AG04449 (cell line): ENCODE measurements at regions not wholly inside any gene's neighbourhood (a gene's known extent, or its start where the extent isn't known, plus 50 kb on each side); places are given as distances from the start of the nearest gene placed in this dataset.
A peak's percentile ranks its signal among the peaks of the same experiment; 100 is the strongest.

ENCODE experiments used
- CTCF ChIA-PET: fragments of 350-600 bp; formaldehyde crosslinking; extraction: SDS; loops from one replicate; lab custom pipeline; 2021; ENCODE audit warnings: antibody characterized with exemption; lab: Yijun Ruan, JAX
- POLR2A ChIA-PET: fragments of 400-600, 350-600 bp; formaldehyde crosslinking; extraction: SDS; loops from one replicate; lab custom pipeline; 2020; ENCODE audit warnings: antibody characterized with exemption, inconsistent platforms; lab: Yijun Ruan, JAX
- DNase-seq: peaks from one replicate; pipeline ENCODE4 v3.0.0-alpha.2; 2010; ENCODE audit warnings: low read depth, low spot score
- H3K4me3 ChIP-seq: 2 replicates; pipeline ENCODE4 v1.5.1; 2011; ENCODE audit warnings: low read depth, mild to moderate bottlenecking, control low read depth, low read length
- CTCF ChIP-seq: IDR thresholded peaks from one replicate; pipeline ENCODE4 v1.5.1; 2011; ENCODE audit warnings: mild to moderate bottlenecking, moderate library complexity, low read length, control low read depth, inconsistent platforms; ENCODE audit not compliant: insufficient read depth; ENCODE audit errors: missing control alignments

GRCh38 chr12:107402041-107403022 lies 283.3 kb upstream of the PWP1 start:
- ChIA-PET CTCF (interaction anchor here (0.7 to 17.3 kb wide), 32 partner anchors 8 to 313 kb away, joined by 3 to 403 read pairs (median 4); no protein-coding TSS in a partner anchor), POLR2A (no interaction called here)
- TF ChIP-seq CTCF, result peak; percentile 74
- no peak overlapping the region for H3K4me3 ChIP-seq
- no peak for DNase-seq

GRCh38 chr12:107404981-107405380 lies 280.6 kb upstream of the PWP1 start:
- peak; percentile 60 for TF ChIP-seq CTCF
- ChIA-PET POLR2A (interaction anchor here (0.5 kb wide), 1 partner anchor 280 kb away, joined by 4 read pairs; the partner anchor contains the start of gene PWP1), CTCF (interaction anchor here (0.6 to 17.3 kb wide), 8 partner anchors 8 to 275 kb away, joined by 3 to 403 read pairs (median 4); no protein-coding TSS in a partner anchor)
- no peak for DNase-seq
- H3K4me3 ChIP-seq, result no peak overlapping the region

- DNase-seq, result no peak
- POLR2A ChIA-PET, result interaction anchor here (0.5 kb wide), 1 partner anchor 280 kb away, joined by 4 read pairs; the partner anchor contains the start of gene PWP1
- no peak for TF ChIP-seq CTCF
- CTCF ChIA-PET, result interaction anchor here (0.6 to 17.3 kb wide), 13 partner anchors 8 to 276 kb away, joined by 3 to 403 read pairs (median 4); no protein-coding TSS in a partner anchor
- no peak overlapping the region for H3K4me3 ChIP-seq
These were observed 280.2 kb upstream of the PWP1 start for GRCh38 chr12:107405436-107405835.

DNA sequence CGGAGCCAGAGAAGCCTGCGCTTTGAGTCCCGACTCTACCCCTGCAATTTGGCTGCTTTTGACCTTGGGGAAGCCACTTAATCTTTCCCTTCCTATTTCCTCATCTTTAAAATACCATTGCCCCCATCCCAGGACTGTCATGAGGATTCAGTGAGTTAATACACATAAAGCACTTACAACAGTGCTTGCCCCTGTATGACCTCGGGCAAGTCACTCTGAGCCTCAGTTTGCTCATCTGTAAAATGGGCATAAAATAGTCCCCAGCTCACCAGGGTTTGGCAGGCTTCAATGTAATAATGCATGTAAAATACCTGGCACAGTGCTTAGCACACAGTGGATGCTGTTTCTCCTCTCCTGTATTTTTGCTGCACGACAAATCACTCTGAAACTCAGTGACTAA lies 278.7 kb upstream of the PWP1 start:
- CTCF ChIA-PET, result interaction anchor here (1.3 to 17.3 kb wide), 6 partner anchors 6 to 277 kb away, joined by 3 to 403 read pairs (median 34); no protein-coding TSS in a partner anchor
- H3K4me3 ChIP-seq, result no peak overlapping the region
- TF ChIP-seq CTCF, result no peak
- POLR2A ChIA-PET, result no interaction called here
- no peak for DNase-seq

DNA sequence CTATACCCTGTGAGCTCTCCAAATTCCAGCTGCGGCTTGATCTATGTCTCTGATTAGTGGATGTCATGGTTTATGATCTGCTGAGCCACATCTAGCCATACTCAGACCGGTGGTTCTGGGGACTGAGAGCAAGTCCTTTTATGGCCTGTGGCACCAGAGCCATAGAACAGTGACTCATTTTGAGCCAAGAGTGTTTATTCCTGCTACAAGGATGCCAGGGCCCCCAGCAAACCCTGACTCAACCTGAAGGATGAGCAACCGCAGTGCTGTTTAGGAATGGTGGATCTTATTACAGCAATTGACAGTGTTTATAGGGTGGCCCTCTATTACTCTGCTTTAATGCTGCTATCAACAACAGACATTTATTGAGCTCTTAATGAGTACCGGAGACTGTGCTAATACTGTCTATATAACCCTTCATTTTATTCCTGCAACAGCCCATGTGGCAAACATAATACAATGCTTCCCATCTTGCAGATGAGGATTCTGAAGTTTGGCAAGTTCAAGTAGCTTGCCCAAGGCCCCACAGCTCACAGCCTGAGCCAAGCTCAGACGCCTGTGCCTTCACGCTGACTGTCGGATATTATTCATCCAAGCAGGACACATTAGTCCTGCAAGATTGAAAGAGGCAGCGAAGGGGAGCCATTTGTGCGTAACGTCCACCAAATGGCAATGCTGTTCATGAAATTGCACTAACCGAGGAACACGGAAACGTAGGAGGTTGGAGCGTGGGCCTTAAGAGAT lies 273.6 kb upstream of the PWP1 start:
- no peak overlapping the region for H3K4me3 ChIP-seq
- ChIA-PET POLR2A (interaction anchor here (0.7 to 1.6 kb wide), 2 partner anchors 52 to 319 kb away, joined by 3 to 4 read pairs; partner anchors contain the start of gene CRY1), CTCF (interaction anchor here (1.1 to 16.0 kb wide), 3 partner anchors 8 to 281 kb away, joined by 8 to 251 read pairs (median 64); no protein-coding TSS in a partner anchor)
- DNase-seq, result peak; percentile 57
- no peak for TF ChIP-seq CTCF
